ENCODE measurements at regions not wholly inside any gene's neighbourhood (a gene's known extent, or its start where the extent isn't known, plus 50 kb on each side); places are given as distances from the start of the nearest gene placed in this dataset.

- Histone ChIP-seq H2AFZ (no peak overlapping the region), H3K4me1 (ENCODE audit: insufficient read depth) (no peaks in the 10 kb centered on the region), H3K4me2 (ENCODE audit: unreplicated experiment) (no peak overlapping the region), H3K27ac (no peak overlapping the region), H3K9me2 (ENCODE audit: insufficient read depth) (no peaks in the 10 kb centered on the region), H3K36me3 (ENCODE audit: low read depth) (no peaks in the 10 kb centered on the region), H3K27me3 (replicated peaks; ENCODE audit: insufficient read depth) (no peaks in the 10 kb centered on the region), H4K20me1 (ENCODE audit: insufficient read depth) (no peaks in the 10 kb centered on the region), H3K79me2 (ENCODE audit: insufficient read depth) (no peaks in the 10 kb centered on the region), H3K9me3 (ENCODE audit: low read depth) (no peaks in the 10 kb centered on the region), H3F3A (ENCODE audit: insufficient read depth) (no peaks in the 10 kb centered on the region), H3K9ac (no peak overlapping the region), H3K4me3 (no peak overlapping the region)
- TF ChIP-seq EZH2phosphoT487 (IDR thresholded peaks at IDR 0.05; ENCODE audit: insufficient read depth, low read depth) (no peak), EZH2 (IDR thresholded peaks at IDR 0.05; ENCODE audit: insufficient read depth, poor library complexity, severe bottlenecking) (no peak)
- in situ Hi-C loops (cut with MboI) = no loop called here
- 33 to 35% methylated on average over 3 of the region's 3 CpGs for WGBS, 2 experiments (ENCODE audit: low coverage in 1 of 2, low lambda C conversion rate in 2 of 2, missing lambda C conversion rate in 2 of 2)
- DNase-seq = no peak
Measured at GRCh38 chr4:32161392-32161791, 1441.2 kb downstream of the PCDH7 start.

- Histone ChIP-seq H3K4me2 (ENCODE audit: unreplicated experiment) (no peak overlapping the region), H3K79me2 (ENCODE audit: insufficient read depth) (no peaks in the 10 kb centered on the region), H3K27me3 (replicated peaks; ENCODE audit: insufficient read depth) (no peaks in the 10 kb centered on the region), H3F3A (ENCODE audit: insufficient read depth) (no peaks in the 10 kb centered on the region), H2AFZ (no peak overlapping the region), H3K4me1 (ENCODE audit: insufficient read depth) (no peaks in the 10 kb centered on the region), H3K4me3 (no peak overlapping the region), H3K27ac (no peak overlapping the region), H3K36me3 (ENCODE audit: low read depth) (no peaks in the 10 kb centered on the region), H3K9me3 (ENCODE audit: low read depth) (no peaks in the 10 kb centered on the region), H3K9me2 (ENCODE audit: insufficient read depth) (no peaks in the 10 kb centered on the region), H3K9ac (no peak overlapping the region), H4K20me1 (ENCODE audit: insufficient read depth) (no peaks in the 10 kb centered on the region)
- TF ChIP-seq EZH2 (IDR thresholded peaks at IDR 0.05; ENCODE audit: insufficient read depth, poor library complexity, severe bottlenecking) = no peak
- no peak for TF ChIP-seq EZH2phosphoT487 (IDR thresholded peaks at IDR 0.05; ENCODE audit: insufficient read depth, low read depth)
- no peak for DNase-seq
- 31 to 34% methylated on average over 3 of the region's 3 CpGs for WGBS, 2 experiments (ENCODE audit: low coverage in 1 of 2, low lambda C conversion rate in 2 of 2, missing lambda C conversion rate in 2 of 2)
- in situ Hi-C loops (cut with MboI) = no loop called here
Measured at GRCh38 chr4:32163125-32163524, 1443.0 kb downstream of the PCDH7 start.

- 50 to 60% methylated on average over 3 of the region's 3 CpGs for WGBS, 2 experiments (ENCODE audit: low coverage in 1 of 2, low lambda C conversion rate in 2 of 2, missing lambda C conversion rate in 2 of 2)
- Histone ChIP-seq H3F3A (ENCODE audit: insufficient read depth) (no peaks in the 10 kb centered on the region), H3K9ac (no peak overlapping the region), H3K9me3 (ENCODE audit: low read depth) (no peaks in the 10 kb centered on the region), H3K9me2 (ENCODE audit: insufficient read depth) (no peaks in the 10 kb centered on the region), H3K4me1 (ENCODE audit: insufficient read depth) (no peaks in the 10 kb centered on the region), H4K20me1 (ENCODE audit: insufficient read depth) (no peaks in the 10 kb centered on the region), H3K4me3 (no peak overlapping the region), H3K4me2 (ENCODE audit: unreplicated experiment) (no peak overlapping the region), H2AFZ (no peak overlapping the region), H3K27me3 (replicated peaks; ENCODE audit: insufficient read depth) (no peaks in the 10 kb centered on the region), H3K27ac (no peak overlapping the region), H3K36me3 (ENCODE audit: low read depth) (no peaks in the 10 kb centered on the region), H3K79me2 (ENCODE audit: insufficient read depth) (no peaks in the 10 kb centered on the region)
- TF ChIP-seq EZH2phosphoT487 (IDR thresholded peaks at IDR 0.05; ENCODE audit: insufficient read depth, low read depth) (no peak), EZH2 (IDR thresholded peaks at IDR 0.05; ENCODE audit: insufficient read depth, poor library complexity, severe bottlenecking) (no peak)
- DNase-seq = no peak
- in situ Hi-C loops (cut with MboI) = no loop called here
Measured at GRCh38 chr4:32169841-32170240, 1449.7 kb downstream of the PCDH7 start.

- Histone ChIP-seq H3K4me3 (no peak overlapping the region), H3K9me3 (ENCODE audit: low read depth) (no peaks in the 10 kb centered on the region), H3K36me3 (ENCODE audit: low read depth) (no peaks in the 10 kb centered on the region), H3K4me1 (ENCODE audit: insufficient read depth) (no peaks in the 10 kb centered on the region), H3K27me3 (replicated peaks; ENCODE audit: insufficient read depth) (no peaks in the 10 kb centered on the region), H2AFZ (no peak overlapping the region), H3K9ac (no peak overlapping the region), H3K79me2 (ENCODE audit: insufficient read depth) (no peaks in the 10 kb centered on the region), H3K4me2 (ENCODE audit: unreplicated experiment) (no peak overlapping the region), H3F3A (ENCODE audit: insufficient read depth) (no peaks in the 10 kb centered on the region), H4K20me1 (ENCODE audit: insufficient read depth) (no peaks in the 10 kb centered on the region), H3K9me2 (ENCODE audit: insufficient read depth) (no peaks in the 10 kb centered on the region), H3K27ac (no peak overlapping the region)
- TF ChIP-seq EZH2 (IDR thresholded peaks at IDR 0.05; ENCODE audit: insufficient read depth, poor library complexity, severe bottlenecking) (no peak), EZH2phosphoT487 (IDR thresholded peaks at IDR 0.05; ENCODE audit: insufficient read depth, low read depth) (no peak)
- no peak for DNase-seq
- 42 to 47% methylated on average over 1 of the region's 1 CpG for WGBS, 2 experiments (ENCODE audit: low coverage in 1 of 2, low lambda C conversion rate in 2 of 2, missing lambda C conversion rate in 2 of 2)
- in situ Hi-C loops (cut with MboI) = no loop called here
Measured at GRCh38 chr4:32172086-32172485, 1451.9 kb downstream of the PCDH7 start.

- no peaks in the 10 kb centered on the region for H4K20me1 ChIP-seq (ENCODE audit: insufficient read depth)
- H2AFZ ChIP-seq = no peak overlapping the region
- no peaks in the 10 kb centered on the region for H3K9me2 ChIP-seq (ENCODE audit: insufficient read depth)
- no peak for DNase-seq
- in situ Hi-C loops (cut with MboI) = no loop called here
- no peaks in the 10 kb centered on the region for H3K9me3 ChIP-seq (ENCODE audit: low read depth)
- H3K9ac ChIP-seq = no peak overlapping the region
- TF ChIP-seq EZH2 (IDR thresholded peaks at IDR 0.05; ENCODE audit: insufficient read depth, poor library complexity, severe bottlenecking) (no peak), EZH2phosphoT487 (IDR thresholded peaks at IDR 0.05; ENCODE audit: insufficient read depth, low read depth) (no peak)
- no peaks in the 10 kb centered on the region for H3K79me2 ChIP-seq (ENCODE audit: insufficient read depth)
- H3K27ac ChIP-seq = no peak overlapping the region
- 26 to 32% methylated on average over 1 of the region's 1 CpG for WGBS, 2 experiments (ENCODE audit: low coverage in 1 of 2, low lambda C conversion rate in 2 of 2, missing lambda C conversion rate in 2 of 2)
- no peaks in the 10 kb centered on the region for H3K27me3 ChIP-seq (replicated peaks; ENCODE audit: insufficient read depth)
- no peaks in the 10 kb centered on the region for H3F3A ChIP-seq (ENCODE audit: insufficient read depth)
- no peaks in the 10 kb centered on the region for H3K4me1 ChIP-seq (ENCODE audit: insufficient read depth)
- no peak overlapping the region for H3K4me2 ChIP-seq (ENCODE audit: unreplicated experiment)
- H3K36me3 ChIP-seq (ENCODE audit: low read depth) = no peaks in the 10 kb centered on the region
- H3K4me3 ChIP-seq = no peak overlapping the region
Measured at GRCh38 chr4:32172761-32173160, 1452.6 kb downstream of the PCDH7 start.
